OCI-LY7 (cell line): ENCODE measurements at regions not wholly inside any gene's neighbourhood (a gene's known extent, or its start where the extent isn't known, plus 50 kb on each side); places are given as distances from the start of the nearest gene placed in this dataset.

ENCODE experiments used
- BruUV-seq: library from RNA; stranded (reverse); fragments of 400-500 nt; replicated peaks from 2 replicates; lab custom pipeline; 2021; lab: Mats Ljungman, UMichigan
- CTCF ChIA-PET: fragments of 300-600 bp; sonication (Branson Sonifier 250); formaldehyde crosslinking; loops from one replicate; lab custom pipeline; 2022; ENCODE audit warnings: antibody characterized with exemption; ENCODE audit not compliant: unreplicated experiment; lab: Charles Lee
- POLR2A ChIA-PET: fragments of 300-600 bp; sonication (Branson Sonifier 250); formaldehyde crosslinking; loops from one replicate; lab custom pipeline; 2022; ENCODE audit warnings: antibody characterized with exemption; lab: Charles Lee
- DNase-seq: peaks from one replicate; pipeline ENCODE4 v3.0.0-alpha.2; 2015; ENCODE audit warnings: low spot score
- H2AFZ ChIP-seq: fragments of 200-600 bp; sonication (generic), shearing (Covaris generic); 2 replicates; pipeline ENCODE4 v1.6.1; 2014; ENCODE audit warnings: mild to moderate bottlenecking, antibody characterized with exemption, low read length, moderate library complexity
- H3K27ac ChIP-seq: fragments of 200-600 bp; sonication (generic); 2 replicates; pipeline ENCODE4 v1.5.1; 2014; ENCODE audit warnings: mixed run types, low read depth, mild to moderate bottlenecking, moderate library complexity, low read length, inconsistent platforms; ENCODE audit not compliant: poor library complexity, severe bottlenecking
- H3K36me3 ChIP-seq: fragments of 200-600 bp; sonication (generic); 2 replicates; pipeline ENCODE4 v1.6.1; 2014; ENCODE audit warnings: mild to moderate bottlenecking, antibody characterized with exemption, low read length, moderate library complexity, mixed read lengths; ENCODE audit not compliant: insufficient read depth
- H3K4me1 ChIP-seq: fragments of 200-600 bp; sonication (generic); 2 replicates; pipeline ENCODE4 v1.5.1; 2014; ENCODE audit warnings: mild to moderate bottlenecking, low read length; ENCODE audit not compliant: insufficient read depth, poor library complexity, severe bottlenecking
- H3K4me2 ChIP-seq: fragments of 200-600 bp; sonication (generic); 2 replicates; pipeline ENCODE4 v1.6.1; 2014; ENCODE audit warnings: mild to moderate bottlenecking, low read length
- H3K4me3 ChIP-seq: fragments of 200-600 bp; sonication (generic); 2 replicates; pipeline ENCODE4 v1.5.1; 2014; ENCODE audit warnings: mild to moderate bottlenecking, low read depth, low read length; ENCODE audit not compliant: poor library complexity, severe bottlenecking
- H3K79me2 ChIP-seq: fragments of 200-600 bp; sonication (generic); 2 replicates; pipeline ENCODE4 v1.6.1; 2016; ENCODE audit warnings: low read depth, mild to moderate bottlenecking, low read length, moderate library complexity, mixed read lengths; ENCODE audit not compliant: insufficient read depth
- H3K9me2 ChIP-seq: fragments of 200-600 bp; sonication (generic); 2 replicates; pipeline ENCODE4 v1.6.1; 2016; ENCODE audit warnings: mild to moderate bottlenecking, low read length, mixed read lengths; ENCODE audit not compliant: insufficient read depth
- H3K9me3 ChIP-seq: fragments of 200-600 bp; sonication (generic); 2 replicates; pipeline ENCODE4 v1.6.1; 2014; ENCODE audit warnings: mild to moderate bottlenecking, mixed run types, low read length, mixed read lengths
- H4K20me1 ChIP-seq: fragments of 200-600 bp; sonication (generic); 2 replicates; pipeline ENCODE4 v1.6.1; 2014; ENCODE audit warnings: mild to moderate bottlenecking, antibody characterized with exemption, low read length, moderate library complexity, mixed read lengths; ENCODE audit not compliant: insufficient read depth
- EZH2phosphoT487 ChIP-seq: fragments of 200-600 bp; sonication (generic); IDR thresholded peaks from 2 replicates; pipeline ENCODE4 v1.6.1; 2018; ENCODE audit warnings: low read depth, borderline replicate concordance, mild to moderate bottlenecking, mixed run types, antibody characterized with exemption, low read length, moderate library complexity, mixed read lengths
- intact Hi-C: fragments of 100-400 bp; cut with micrococcal nuclease; formaldehyde crosslinking; loops from one replicate; pipeline ENCODE4 v1.10.0; 2022; ENCODE audit not compliant: unreplicated experiment
- TF ChIP-seq, protein P1 (sequence below): fragments of 200-600 bp; sonication (generic); conservative IDR thresholded peaks from 2 replicates; pipeline ENCODE4 v1.5.1; 2014; ENCODE audit warnings: mild to moderate bottlenecking, antibody characterized with exemption, low read length, moderate library complexity, mixed read lengths

DNA sequence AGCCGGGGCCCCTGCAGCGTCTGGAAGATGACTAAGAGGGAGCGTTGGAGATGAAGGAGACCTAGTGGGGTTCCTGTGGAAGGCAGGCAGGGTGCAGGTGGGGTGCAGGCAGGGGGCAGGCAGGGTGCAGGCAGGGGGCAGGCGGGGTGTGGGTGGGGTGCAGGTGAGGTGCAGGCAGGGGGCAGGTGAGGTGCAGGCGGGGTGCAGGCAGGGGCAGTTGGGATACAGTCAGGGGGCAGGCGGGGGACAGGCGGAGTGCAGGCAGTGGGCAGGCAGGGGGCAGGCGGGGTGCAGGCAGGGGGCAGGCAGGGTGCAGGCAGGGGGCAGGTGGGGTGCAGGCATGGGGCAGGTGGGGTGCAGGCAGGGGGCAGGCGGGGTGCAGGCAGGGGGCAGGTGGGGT lies 142.8 kb downstream of the SOX1 start:
- Histone ChIP-seq H3K4me2 (no peak overlapping the region), H3K79me2 (no peaks in the 10 kb centered on the region), H2AFZ (no peak overlapping the region), H3K27ac (no peak overlapping the region), H3K36me3 (no peaks in the 10 kb centered on the region), H3K4me3 (no peak overlapping the region), H3K4me1 (no peaks in the 10 kb centered on the region), H3K9me3 (no peaks in the 10 kb centered on the region), H3K9me2 (no peaks in the 10 kb centered on the region), H4K20me1 (no peaks in the 10 kb centered on the region)
- DNase-seq = no peak
- intact Hi-C loops = no loop called here
- ChIA-PET POLR2A (no interaction called here), CTCF (no interaction called here)
- TF ChIP-seq, protein P1, sequence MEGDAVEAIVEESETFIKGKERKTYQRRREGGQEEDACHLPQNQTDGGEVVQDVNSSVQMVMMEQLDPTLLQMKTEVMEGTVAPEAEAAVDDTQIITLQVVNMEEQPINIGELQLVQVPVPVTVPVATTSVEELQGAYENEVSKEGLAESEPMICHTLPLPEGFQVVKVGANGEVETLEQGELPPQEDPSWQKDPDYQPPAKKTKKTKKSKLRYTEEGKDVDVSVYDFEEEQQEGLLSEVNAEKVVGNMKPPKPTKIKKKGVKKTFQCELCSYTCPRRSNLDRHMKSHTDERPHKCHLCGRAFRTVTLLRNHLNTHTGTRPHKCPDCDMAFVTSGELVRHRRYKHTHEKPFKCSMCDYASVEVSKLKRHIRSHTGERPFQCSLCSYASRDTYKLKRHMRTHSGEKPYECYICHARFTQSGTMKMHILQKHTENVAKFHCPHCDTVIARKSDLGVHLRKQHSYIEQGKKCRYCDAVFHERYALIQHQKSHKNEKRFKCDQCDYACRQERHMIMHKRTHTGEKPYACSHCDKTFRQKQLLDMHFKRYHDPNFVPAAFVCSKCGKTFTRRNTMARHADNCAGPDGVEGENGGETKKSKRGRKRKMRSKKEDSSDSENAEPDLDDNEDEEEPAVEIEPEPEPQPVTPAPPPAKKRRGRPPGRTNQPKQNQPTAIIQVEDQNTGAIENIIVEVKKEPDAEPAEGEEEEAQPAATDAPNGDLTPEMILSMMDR = no peak
- TF ChIP-seq EZH2phosphoT487 = no peak
- BruUV-seq = no TSS peak

DNA sequence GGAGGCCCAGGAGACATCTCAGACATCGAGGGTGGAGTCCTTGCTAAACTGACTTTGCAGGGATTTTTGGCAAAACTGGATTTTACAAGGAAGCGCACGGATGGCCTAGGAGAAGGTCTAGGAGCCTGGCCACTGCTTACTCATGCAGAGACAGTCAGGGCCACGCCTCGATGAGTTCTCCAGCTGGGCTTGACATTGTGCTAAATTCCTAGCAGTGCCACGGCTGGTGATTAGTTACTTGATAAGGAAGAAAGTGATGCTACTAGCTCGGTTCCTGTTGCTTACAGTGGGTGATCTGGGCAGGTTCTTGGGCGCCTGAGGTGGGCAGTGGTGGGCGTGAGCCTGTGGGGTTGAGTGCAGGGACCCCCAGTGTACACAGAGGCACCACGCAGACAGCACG lies 143.4 kb downstream of the SOX1 start:
- TF ChIP-seq, protein P1 = no peak
- TF ChIP-seq EZH2phosphoT487 = no peak
- no TSS peak for BruUV-seq
- CTCF ChIA-PET = no interaction called here

DNA sequence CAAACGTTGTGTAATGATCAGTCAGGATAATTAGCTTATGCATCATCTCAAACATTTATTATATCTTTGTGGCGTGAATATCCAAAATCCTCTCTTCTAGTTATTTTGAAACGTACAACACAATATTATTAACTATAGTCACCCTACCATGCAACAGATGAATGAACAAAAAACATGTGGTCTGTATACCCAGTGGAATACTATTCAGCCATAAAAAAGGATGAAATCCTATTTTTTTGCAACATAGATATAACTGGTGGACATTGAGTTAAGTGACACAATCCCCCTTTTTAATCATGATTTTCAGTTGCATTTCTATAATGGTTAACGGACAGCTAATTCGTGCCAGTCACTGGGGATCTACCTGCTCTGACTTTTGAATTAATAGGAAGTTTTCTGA lies 145.6 kb downstream of the SOX1 start:
- no peak overlapping the region for H3K27ac ChIP-seq
- no peak overlapping the region for H3K4me3 ChIP-seq
- H3K9me2 ChIP-seq = no peaks in the 10 kb centered on the region
- no peaks in the 10 kb centered on the region for H3K36me3 ChIP-seq
- H3K4me1 ChIP-seq = no peaks in the 10 kb centered on the region
- no peak overlapping the region for H3K4me2 ChIP-seq
- no peaks in the 10 kb centered on the region for H3K79me2 ChIP-seq
- TF ChIP-seq, protein P1 = no peak
- TF ChIP-seq EZH2phosphoT487 = no peak
- ChIA-PET POLR2A (interaction anchor here (0.6 kb wide), 1 partner anchor 1255 kb away, joined by 3 read pairs; no protein-coding TSS in a partner anchor), CTCF (no interaction called here)
- intact Hi-C loops = no loop called here
- H4K20me1 ChIP-seq = no peaks in the 10 kb centered on the region
- BruUV-seq = no TSS peak
- H3K9me3 ChIP-seq = no peaks in the 10 kb centered on the region
- DNase-seq = no peak
- H2AFZ ChIP-seq = no peak overlapping the region

More for the DNA sequence above, 143.4 kb downstream of the SOX1 start:
- H4K20me1 ChIP-seq = no peaks in the 10 kb centered on the region
- POLR2A ChIA-PET = no interaction called here
- no peak overlapping the region for H3K4me2 ChIP-seq
- no peaks in the 10 kb centered on the region for H3K9me3 ChIP-seq
- no peaks in the 10 kb centered on the region for H3K4me1 ChIP-seq
- no peak for DNase-seq
- no peak overlapping the region for H3K4me3 ChIP-seq
- no peak overlapping the region for H3K27ac ChIP-seq
- no peaks in the 10 kb centered on the region for H3K36me3 ChIP-seq
- H3K9me2 ChIP-seq = no peaks in the 10 kb centered on the region
- no peak overlapping the region for H2AFZ ChIP-seq
- intact Hi-C loops = no loop called here
- H3K79me2 ChIP-seq = no peaks in the 10 kb centered on the region
